Ascending aorta (tissue), 2 donors: ENCODE measurements at regions not wholly inside any gene's neighbourhood (a gene's known extent, or its start where the extent isn't known, plus 50 kb on each side); places are given as distances from the start of the nearest gene placed in this dataset.
"Not testable (repeated sequence)": the region's sequence is repeated elsewhere in the genome, so short reads cannot be mapped to it uniquely, and the experiment has no call there.

Source experiments
- DNase-seq, 2 donors: peaks; one replicate each; pipeline ENCODE4 v3.0.0-alpha.2; 2019; ENCODE audit warnings: low spot score in 2 of 2
- H3K27ac ChIP-seq, 2 donors: fragments of 200-600 bp; sonication (generic); one replicate each; pipeline ENCODE4 v1.5.1; 2016 to 2017; ENCODE audit warnings: mild to moderate bottlenecking in 1 of 2
- H3K27me3 ChIP-seq: fragments of 200-600 bp; sonication (generic); one replicate; pipeline ENCODE4 v1.5.1; 2017
- H3K36me3 ChIP-seq, 2 donors: fragments of 200-600 bp; sonication (generic); one replicate each; pipeline ENCODE4 v1.5.1; 2016
- H3K4me1 ChIP-seq, 2 donors: fragments of 200-600 bp; sonication (generic); one replicate each; pipeline ENCODE4 v1.5.1; 2016 to 2017; ENCODE audit warnings: mild to moderate bottlenecking in 1 of 2
- H3K4me3 ChIP-seq, 2 donors: fragments of 200-600 bp; sonication (generic); one replicate each; pipeline ENCODE4 v1.5.1; 2016 to 2017; ENCODE audit warnings: mild to moderate bottlenecking in 1 of 2
- H3K9me3 ChIP-seq, 2 donors: fragments of 200-600 bp; sonication (generic); one replicate each; pipeline ENCODE4 v1.5.1; 2016
- CTCF ChIP-seq, 3 experiments: fragments of 200-600 bp in 2 of 3; fragments of 450-650 bp in 1 of 3; sonication (generic) in 2 of 3; IDR thresholded peaks; one replicate each; pipeline ENCODE4 v1.5.1; 2016 to 2019; ENCODE audit warnings: antibody characterized with exemption in 3 of 3, mild to moderate bottlenecking in 1 of 3, moderate library complexity in 1 of 3
- intact Hi-C: fragments of 100-400 bp; cut with DNase I; formaldehyde crosslinking; loops from one replicate; pipeline ENCODE4 v1.15.1; 2023

GRCh38 chr10:11403646-11404045, 207.8 kb downstream of the USP6NL start:
- H3K4me3 ChIP-seq, H3K9me3 ChIP-seq, H3K4me1 ChIP-seq, DNase-seq, H3K36me3 ChIP-seq, H3K27me3 ChIP-seq, H3K27ac ChIP-seq, intact Hi-C loops: not testable (repeated sequence)

DNA sequence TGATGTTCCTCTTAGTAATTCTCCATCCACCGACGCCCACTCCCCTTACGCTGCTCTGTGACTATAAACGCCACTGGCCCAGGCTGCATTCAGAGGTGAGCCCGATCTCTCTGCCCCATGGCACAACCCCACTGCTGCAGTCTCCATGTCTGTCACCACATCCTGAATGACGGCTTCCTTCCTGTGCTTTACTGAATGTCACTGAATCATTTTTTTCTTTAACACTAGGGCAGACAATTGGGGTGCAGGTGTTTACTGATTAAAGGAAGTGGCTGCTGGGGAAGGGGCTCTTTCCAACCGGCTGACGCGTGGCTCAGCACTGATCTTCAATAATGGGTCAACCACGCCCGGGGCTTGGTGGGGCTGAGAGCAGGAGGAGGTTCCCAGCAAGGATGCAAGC, 208.3 kb downstream of the USP6NL start:
- intact Hi-C loops, result no loop called here
- H3K9me3 ChIP-seq, result no peaks in the 10 kb centered on the region
- H3K27ac ChIP-seq, result no peak overlapping the region
- H3K4me3 ChIP-seq, result no peak overlapping the region
- no peak for DNase-seq
- no peaks in the 10 kb centered on the region for H3K36me3 ChIP-seq
- H3K4me1 ChIP-seq, result no peaks in the 10 kb centered on the region
- no peak for TF ChIP-seq CTCF (IDR thresholded peaks at IDR 0.05)
- H3K27me3 ChIP-seq, result no peaks in the 10 kb centered on the region

GRCh38 chr10:11402392-11402791, 209.1 kb downstream of the USP6NL start:
- H3K27me3 ChIP-seq, result no peaks in the 10 kb centered on the region
- H3K36me3 ChIP-seq, result no peaks in the 10 kb centered on the region
- H3K4me1 ChIP-seq, result no peaks in the 10 kb centered on the region
- no peak overlapping the region for H3K4me3 ChIP-seq
- H3K27ac ChIP-seq, result no peak overlapping the region
- H3K9me3 ChIP-seq, result no peaks in the 10 kb centered on the region
- intact Hi-C loops, result no loop called here
- no peak for DNase-seq
- no peak for TF ChIP-seq CTCF (IDR thresholded peaks at IDR 0.05)

DNA sequence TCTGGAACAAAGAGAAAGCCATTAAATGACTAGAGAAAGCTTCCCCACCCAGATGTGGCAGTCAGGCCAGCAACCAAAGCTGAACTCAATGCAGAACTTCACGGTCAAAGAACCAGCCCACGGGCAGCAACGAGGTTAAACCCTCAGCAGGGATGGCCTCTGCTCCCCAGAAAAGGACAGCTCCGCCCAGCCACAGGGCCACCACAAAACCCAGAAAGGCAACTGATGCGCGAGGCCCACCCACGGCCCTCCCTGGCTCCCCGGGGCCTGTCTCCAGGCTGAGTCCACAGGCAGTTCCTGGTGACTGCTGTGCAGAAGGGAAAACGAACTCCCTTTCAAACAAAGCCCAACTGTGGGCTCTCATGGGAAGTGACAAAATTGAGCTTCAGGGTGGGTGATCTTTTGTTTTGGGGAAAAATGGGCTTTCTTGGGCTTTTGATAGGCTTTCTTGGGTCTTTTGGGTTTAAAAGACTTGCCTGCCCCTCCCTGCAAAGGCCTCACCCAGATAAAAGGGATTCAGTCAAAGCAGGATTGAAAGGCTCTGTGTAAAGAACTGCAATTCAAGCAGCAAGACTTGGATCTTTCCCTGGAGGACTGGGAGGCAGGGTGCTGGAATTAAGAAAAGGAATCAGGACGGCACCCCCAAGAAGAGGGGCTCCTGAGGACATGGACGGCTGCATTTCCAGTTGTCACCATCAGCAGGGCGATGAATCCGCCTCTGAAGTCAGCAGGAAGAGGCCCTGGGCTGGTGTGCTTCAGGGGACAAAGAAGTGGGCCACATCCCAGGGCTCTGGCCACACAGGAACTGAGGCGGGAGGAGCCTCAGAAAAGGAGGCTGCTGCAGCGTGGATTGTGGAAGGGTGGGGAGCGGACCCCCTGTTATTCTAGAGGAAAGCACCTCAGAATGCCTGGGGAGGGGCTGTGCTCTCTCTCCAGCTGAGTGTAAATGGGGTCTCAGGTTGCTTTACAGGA, 209.9 kb downstream of the USP6NL start:
- no peak for TF ChIP-seq CTCF (IDR thresholded peaks at IDR 0.05)
- no peak overlapping the region for H3K4me3 ChIP-seq
- H3K4me1 ChIP-seq, result no peaks in the 10 kb centered on the region
- no peak overlapping the region for H3K27ac ChIP-seq
- no peak for DNase-seq
- intact Hi-C loops, result no loop called here
- no peaks in the 10 kb centered on the region for H3K27me3 ChIP-seq
- H3K36me3 ChIP-seq, result no peaks in the 10 kb centered on the region
- no peaks in the 10 kb centered on the region for H3K9me3 ChIP-seq

- TF ChIP-seq CTCF (IDR thresholded peaks at IDR 0.05), result no peak
- no peaks in the 10 kb centered on the region for H3K4me1 ChIP-seq
- no peak overlapping the region for H3K4me3 ChIP-seq
- H3K9me3 ChIP-seq, result no peaks in the 10 kb centered on the region
- no peaks in the 10 kb centered on the region for H3K27me3 ChIP-seq
- no peak for DNase-seq
- H3K27ac ChIP-seq, result no peak overlapping the region
- no peaks in the 10 kb centered on the region for H3K36me3 ChIP-seq
- intact Hi-C loops, result no loop called here
Observed at GRCh38 chr10:11397980-11398580, 213.4 kb downstream of the USP6NL start.
